B cell (primary cell): ENCODE measurements at regions not wholly inside any gene's neighbourhood (a gene's known extent, or its start where the extent isn't known, plus 50 kb on each side); places are given as distances from the start of the nearest gene placed in this dataset.

Source experiments
- EZH2 ChIP-seq: IDR thresholded peaks from 2 replicates; pipeline ENCODE4 v1.6.1; 2012; ENCODE audit warnings: borderline replicate concordance, low read depth, mild to moderate bottlenecking, moderate library complexity, low read length; ENCODE audit not compliant: insufficient read depth, poor library complexity, severe bottlenecking
- TF ChIP-seq, protein P1 (sequence below): fragments of 200-600 bp; IDR thresholded peaks from one replicate; pipeline ENCODE4 v1.8.0; 2022; ENCODE audit warnings: antibody characterized with exemption, mild to moderate bottlenecking

DNA sequence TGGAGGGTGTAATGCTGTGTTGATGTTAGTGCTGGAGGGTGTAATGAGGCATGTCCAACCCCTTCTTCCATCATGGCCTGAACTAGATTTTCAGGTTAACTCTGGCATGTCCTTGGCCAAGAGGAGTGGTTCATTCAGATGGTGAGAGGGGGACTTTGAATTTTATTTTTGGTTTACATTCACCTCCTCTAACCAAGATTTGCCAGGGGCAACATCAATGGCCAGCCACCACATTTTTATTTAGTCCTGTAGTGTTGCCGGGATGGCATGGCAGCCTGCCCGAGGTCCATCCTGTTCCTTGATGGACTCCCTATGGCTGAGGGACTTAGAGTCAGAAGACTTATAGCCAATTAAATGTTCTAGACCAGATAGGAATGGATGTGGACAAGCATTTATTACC lies 484.6 kb upstream of the HS6ST1 start:
- TF ChIP-seq, protein P1, sequence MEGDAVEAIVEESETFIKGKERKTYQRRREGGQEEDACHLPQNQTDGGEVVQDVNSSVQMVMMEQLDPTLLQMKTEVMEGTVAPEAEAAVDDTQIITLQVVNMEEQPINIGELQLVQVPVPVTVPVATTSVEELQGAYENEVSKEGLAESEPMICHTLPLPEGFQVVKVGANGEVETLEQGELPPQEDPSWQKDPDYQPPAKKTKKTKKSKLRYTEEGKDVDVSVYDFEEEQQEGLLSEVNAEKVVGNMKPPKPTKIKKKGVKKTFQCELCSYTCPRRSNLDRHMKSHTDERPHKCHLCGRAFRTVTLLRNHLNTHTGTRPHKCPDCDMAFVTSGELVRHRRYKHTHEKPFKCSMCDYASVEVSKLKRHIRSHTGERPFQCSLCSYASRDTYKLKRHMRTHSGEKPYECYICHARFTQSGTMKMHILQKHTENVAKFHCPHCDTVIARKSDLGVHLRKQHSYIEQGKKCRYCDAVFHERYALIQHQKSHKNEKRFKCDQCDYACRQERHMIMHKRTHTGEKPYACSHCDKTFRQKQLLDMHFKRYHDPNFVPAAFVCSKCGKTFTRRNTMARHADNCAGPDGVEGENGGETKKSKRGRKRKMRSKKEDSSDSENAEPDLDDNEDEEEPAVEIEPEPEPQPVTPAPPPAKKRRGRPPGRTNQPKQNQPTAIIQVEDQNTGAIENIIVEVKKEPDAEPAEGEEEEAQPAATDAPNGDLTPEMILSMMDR = no peak
- TF ChIP-seq EZH2 = no peak
